ENCODE measurements at regions not wholly inside any gene's neighbourhood (a gene's known extent, or its start where the extent isn't known, plus 50 kb on each side); places are given as distances from the start of the nearest gene placed in this dataset.

- TF ChIP-seq POLR2A (IDR thresholded peaks at IDR 0.05), result no peak
- TF ChIP-seq CTCF (IDR thresholded peaks at IDR 0.05 in 4 of 5, conservative IDR thresholded peaks at IDR 0.05 in 1 of 5), result no peak
- Histone ChIP-seq H3K4me3 (no peak overlapping the region), H3K4me1 (no peaks in the 10 kb centered on the region), H3K9me3 (no peaks in the 10 kb centered on the region), H3K36me3 (no peaks in the 10 kb centered on the region), H3K27me3 (no peaks in the 10 kb centered on the region), H3K27ac (no peak overlapping the region)
- intact Hi-C loops (cut with DNase I; ENCODE audit: low total_unique reads) (no loop called here), in situ Hi-C loops (cut with MboI; ENCODE audit: low sequenced_read_pairs in 4 of 4) (no loop called here)
- DNase-seq (no peak), ATAC-seq (no peak)
Observed at GRCh38 chr2:228876276-228876675, 394.8 kb downstream of the PID1 start.

GRCh38 chr2:228875152-228875900 is 395.8 kb downstream of the PID1 start:
- no peak overlapping the region for H3K27ac ChIP-seq
- in situ Hi-C loops (cut with MboI; ENCODE audit: low sequenced_read_pairs in 4 of 4), result no loop called here

GRCh38 chr2:228871012-228871411 is 400.1 kb downstream of the PID1 start:
- no peak overlapping the region for H3K27ac ChIP-seq
- no peaks in the 10 kb centered on the region for H3K27me3 ChIP-seq
- H3K4me1 ChIP-seq, result no peaks in the 10 kb centered on the region
- intact Hi-C loops (cut with DNase I; ENCODE audit: low total_unique reads), result no loop called here
- H3K9me3 ChIP-seq, result no peaks in the 10 kb centered on the region
- H3K4me3 ChIP-seq, result no peak overlapping the region
- DNase-seq (no peak), ATAC-seq (no peak)
- in situ Hi-C loops (cut with MboI; ENCODE audit: low sequenced_read_pairs in 4 of 4), result no loop called here
- H3K36me3 ChIP-seq, result no peaks in the 10 kb centered on the region
- TF ChIP-seq POLR2A (IDR thresholded peaks at IDR 0.05) (no peak), CTCF (IDR thresholded peaks at IDR 0.05 in 4 of 5, conservative IDR thresholded peaks at IDR 0.05 in 1 of 5) (no peak)

More at GRCh38 chr2:228875152-228875900, 395.8 kb downstream of the PID1 start:
- no peaks in the 10 kb centered on the region for H3K36me3 ChIP-seq
- intact Hi-C loops (cut with DNase I; ENCODE audit: low total_unique reads), result no loop called here
- H3K27me3 ChIP-seq, result no peaks in the 10 kb centered on the region
- H3K4me3 ChIP-seq, result no peak overlapping the region
- H3K9me3 ChIP-seq, result no peaks in the 10 kb centered on the region
- TF ChIP-seq POLR2A (IDR thresholded peaks at IDR 0.05), result no peak
- TF ChIP-seq CTCF (IDR thresholded peaks at IDR 0.05 in 4 of 5, conservative IDR thresholded peaks at IDR 0.05 in 1 of 5), result no peak
- H3K4me1 ChIP-seq, result no peaks in the 10 kb centered on the region
- DNase-seq (no peak), ATAC-seq (no peak)

GRCh38 chr2:228869636-228870264 is 401.3 kb downstream of the PID1 start:
- DNase-seq (no peak), ATAC-seq (no peak)
- TF ChIP-seq CTCF (IDR thresholded peaks at IDR 0.05 in 4 of 5, conservative IDR thresholded peaks at IDR 0.05 in 1 of 5) (no peak), POLR2A (IDR thresholded peaks at IDR 0.05) (no peak)
- no peak overlapping the region for H3K4me3 ChIP-seq
- H3K9me3 ChIP-seq, result no peaks in the 10 kb centered on the region
- in situ Hi-C loops (cut with MboI; ENCODE audit: low sequenced_read_pairs in 4 of 4), result no loop called here
- intact Hi-C loops (cut with DNase I; ENCODE audit: low total_unique reads), result no loop called here
- H3K27ac ChIP-seq, result no peak overlapping the region
- H3K27me3 ChIP-seq, result no peaks in the 10 kb centered on the region
- H3K4me1 ChIP-seq, result no peaks in the 10 kb centered on the region
- no peaks in the 10 kb centered on the region for H3K36me3 ChIP-seq
